GM19467 (cell line): ENCODE measurements at regions not wholly inside any gene's neighbourhood (a gene's known extent, or its start where the extent isn't known, plus 50 kb on each side); places are given as distances from the start of the nearest gene placed in this dataset.

ENCODE experiments used
- ATAC-seq: cut with Tn5 transposase; IDR thresholded peaks from one replicate; pipeline ENCODE4 v1.9.1; 2021; ENCODE audit warnings: mild to moderate bottlenecking, moderate library complexity; ENCODE audit not compliant: unreplicated experiment

GRCh38 chr2:211055438-211055837 lies 499.0 kb downstream of the CPS1 start:
- no peak for ATAC-seq

GRCh38 chr2:211061612-211062296 lies 505.4 kb downstream of the CPS1 start:
- no peak for ATAC-seq

DNA sequence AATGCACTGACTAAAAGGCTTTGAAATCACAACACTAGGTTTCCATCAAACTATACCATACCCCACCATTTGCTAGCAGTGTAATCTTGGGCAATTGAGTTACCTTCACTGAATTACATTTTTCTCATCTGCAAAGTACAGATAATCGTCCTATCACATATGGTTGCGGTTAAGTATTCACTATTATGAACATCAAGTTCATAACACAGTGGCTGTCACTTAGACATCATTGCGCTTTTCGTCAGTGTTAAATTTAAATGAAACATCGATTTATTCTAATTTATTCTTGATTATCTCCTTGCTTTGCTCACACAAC lies 505.9 kb downstream of the CPS1 start:
- no peak for ATAC-seq

DNA sequence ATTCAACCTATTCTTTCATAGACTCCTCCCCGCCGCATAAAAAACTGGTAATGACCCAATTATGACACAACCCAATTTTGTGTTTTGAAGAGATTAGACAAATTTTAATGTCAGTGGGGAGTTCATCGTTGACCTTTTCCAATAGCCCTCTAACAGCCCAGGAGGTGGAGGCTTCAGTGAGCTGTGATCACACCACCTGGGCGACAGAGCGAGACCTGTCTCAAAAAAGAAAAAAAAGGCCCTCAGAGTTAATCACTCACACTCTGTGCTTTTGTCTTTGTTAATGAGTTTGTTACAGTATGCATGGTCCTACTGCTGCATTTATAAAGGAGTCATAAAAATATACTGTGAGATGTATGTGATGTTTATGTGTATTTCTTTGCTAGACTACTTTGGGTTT lies 510.6 kb downstream of the CPS1 start:
- ATAC-seq = no peak

DNA sequence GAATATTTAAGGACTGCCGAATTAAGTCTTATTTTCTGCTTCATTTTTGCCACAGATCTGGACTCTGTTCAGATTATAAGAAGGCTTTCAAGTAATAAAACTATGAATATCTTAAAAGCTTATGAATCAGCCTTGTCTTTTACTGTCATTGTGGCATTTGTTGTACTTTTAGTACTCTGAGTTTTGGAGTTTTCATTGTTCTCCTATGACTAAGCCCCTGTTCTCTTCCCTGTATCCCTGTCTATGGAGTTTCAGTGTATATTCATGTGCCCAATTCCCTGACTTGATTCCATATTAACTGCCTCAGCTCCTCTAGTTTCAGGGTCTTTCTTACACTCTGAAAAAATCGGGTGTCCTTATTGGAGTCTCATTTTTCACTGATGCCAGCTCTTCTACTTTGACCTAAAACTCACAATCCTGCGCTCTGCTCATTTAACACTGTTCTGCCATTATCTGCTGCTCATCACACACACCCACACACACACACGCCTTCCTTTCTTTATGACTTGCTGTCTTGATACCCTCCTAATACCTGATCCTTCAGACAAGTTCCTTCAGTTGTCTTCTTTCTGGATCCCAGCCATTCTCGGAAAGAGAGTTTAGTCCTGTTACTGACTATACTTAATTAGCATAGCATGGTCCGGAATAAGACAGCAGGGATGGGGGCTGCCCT lies 511.8 kb downstream of the CPS1 start:
- no peak for ATAC-seq

DNA sequence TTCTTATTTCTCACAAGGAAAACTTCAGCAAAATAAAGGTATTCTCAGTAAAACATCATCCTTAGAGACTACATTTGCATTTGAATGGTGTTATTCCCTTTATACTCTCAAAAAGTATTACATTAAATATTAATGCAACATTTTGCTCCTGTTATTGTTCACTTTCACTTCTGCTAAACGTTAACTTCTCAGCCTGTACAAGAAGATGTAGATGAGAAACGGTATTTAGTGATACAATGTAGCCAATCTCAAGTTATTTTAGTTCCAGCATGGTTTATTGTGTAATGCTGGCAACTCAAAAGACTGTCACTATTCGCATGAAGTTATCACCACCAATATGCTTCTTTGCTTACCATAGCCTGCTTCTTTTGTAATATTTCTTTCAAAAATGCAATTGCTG lies 514.1 kb downstream of the CPS1 start:
- ATAC-seq = no peak

- ATAC-seq = no peak
These were observed 520.9 kb downstream of the CPS1 start for GRCh38 chr2:211077216-211077767.

DNA sequence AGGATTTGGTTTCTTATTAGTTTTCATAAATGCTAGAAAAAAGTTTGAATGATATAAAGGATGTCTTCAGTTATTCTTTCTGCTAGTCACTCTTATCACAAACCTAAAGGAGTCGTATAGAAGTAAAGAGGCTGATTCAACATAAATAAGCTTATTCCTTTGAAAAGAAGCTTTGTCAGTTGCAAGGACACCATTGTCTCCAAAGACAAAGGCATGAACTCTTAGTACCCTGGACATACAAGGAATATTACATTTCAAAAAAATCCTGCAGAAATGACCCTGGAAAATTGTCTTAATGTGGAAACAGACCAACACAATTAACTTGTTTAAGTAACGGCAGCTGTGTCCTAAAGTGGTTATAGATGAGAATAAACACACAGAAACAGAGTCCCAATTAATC lies 528.0 kb downstream of the CPS1 start:
- no peak for ATAC-seq

GRCh38 chr2:211085056-211085680 lies 528.8 kb downstream of the CPS1 start:
- peak; percentile 69 for ATAC-seq

DNA sequence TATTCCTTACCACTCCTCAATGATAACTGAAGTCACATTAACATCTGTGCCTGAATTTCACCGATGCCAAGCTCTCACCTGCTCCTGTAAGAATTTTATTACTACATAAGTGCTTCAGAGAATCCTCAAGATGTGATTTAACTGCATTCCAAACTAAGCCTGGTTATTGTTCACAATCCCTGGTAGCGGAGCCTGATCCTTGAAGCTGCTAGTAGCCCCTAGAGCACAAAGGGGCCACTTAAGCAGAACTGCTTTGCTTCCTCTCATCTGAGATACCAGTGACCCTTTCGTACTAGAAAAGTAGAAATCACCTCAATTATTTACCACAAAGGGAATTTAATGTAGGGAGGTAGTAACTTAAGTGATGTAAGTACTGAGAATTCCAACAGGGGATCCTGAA lies 529.6 kb downstream of the CPS1 start:
- ATAC-seq = no peak

DNA sequence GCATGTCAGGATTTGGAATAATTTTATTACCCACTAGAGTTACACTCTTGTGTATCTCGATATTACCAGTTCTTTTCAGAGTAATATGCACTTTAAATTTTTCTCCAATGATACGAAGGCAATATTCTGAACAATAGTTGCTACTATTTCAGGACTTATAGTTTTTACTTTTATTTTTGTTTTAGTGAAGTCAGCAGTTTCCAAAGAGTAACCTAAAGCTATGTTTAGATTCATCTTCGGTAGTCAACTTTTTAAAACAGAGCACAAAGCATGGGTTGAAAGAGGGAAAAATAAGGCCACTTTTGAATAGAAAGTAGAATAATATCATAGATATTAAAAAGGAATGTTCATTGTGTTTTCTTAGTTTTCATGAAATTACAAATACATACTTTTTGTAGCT lies 532.7 kb downstream of the CPS1 start:
- no peak for ATAC-seq

DNA sequence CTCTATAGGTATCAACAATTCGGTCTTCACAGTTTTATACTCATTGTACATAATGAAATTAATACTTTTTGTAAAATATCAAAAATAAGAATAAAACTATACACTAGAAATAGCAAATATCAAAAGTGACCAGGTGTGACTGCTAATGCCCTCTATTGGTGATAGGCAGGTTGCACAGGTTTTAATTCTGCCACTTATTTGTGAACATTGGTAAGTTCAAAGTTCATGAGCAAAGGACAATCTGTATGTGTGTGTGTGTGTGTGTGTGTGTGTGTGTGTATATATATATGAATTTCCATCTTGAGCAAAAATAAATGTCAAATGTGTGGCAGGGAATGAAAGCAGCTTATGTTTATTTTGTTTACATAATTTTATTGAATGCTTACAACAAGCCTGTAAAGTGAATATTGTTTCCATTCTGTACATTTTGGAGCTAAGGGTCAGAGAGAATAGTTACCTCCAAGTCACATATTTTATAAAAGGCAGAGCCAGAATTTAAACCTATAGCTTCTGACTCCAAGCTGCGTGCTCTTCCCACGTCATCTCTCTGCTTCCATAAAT lies 537.4 kb downstream of the CPS1 start:
- no peak for ATAC-seq

DNA sequence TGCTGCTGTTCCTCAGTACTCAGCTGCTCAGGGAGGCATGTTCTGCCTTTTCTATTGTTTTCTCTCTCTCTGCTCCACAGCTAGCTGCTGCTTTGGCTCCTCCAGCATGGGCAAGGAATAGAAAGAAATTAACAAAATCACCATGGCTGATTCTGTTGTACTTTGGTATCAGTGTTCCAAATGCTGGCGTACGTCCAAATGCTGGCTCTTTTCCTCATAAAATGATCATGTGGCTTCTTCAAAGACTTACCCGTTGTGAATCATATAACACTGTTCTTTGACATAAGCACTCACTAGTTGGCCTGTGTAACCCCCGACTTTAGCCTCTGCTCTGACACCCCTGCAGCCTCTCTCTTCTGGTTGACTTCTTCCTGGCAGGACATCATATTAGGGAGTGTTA lies 547.6 kb downstream of the CPS1 start:
- no peak for ATAC-seq

DNA sequence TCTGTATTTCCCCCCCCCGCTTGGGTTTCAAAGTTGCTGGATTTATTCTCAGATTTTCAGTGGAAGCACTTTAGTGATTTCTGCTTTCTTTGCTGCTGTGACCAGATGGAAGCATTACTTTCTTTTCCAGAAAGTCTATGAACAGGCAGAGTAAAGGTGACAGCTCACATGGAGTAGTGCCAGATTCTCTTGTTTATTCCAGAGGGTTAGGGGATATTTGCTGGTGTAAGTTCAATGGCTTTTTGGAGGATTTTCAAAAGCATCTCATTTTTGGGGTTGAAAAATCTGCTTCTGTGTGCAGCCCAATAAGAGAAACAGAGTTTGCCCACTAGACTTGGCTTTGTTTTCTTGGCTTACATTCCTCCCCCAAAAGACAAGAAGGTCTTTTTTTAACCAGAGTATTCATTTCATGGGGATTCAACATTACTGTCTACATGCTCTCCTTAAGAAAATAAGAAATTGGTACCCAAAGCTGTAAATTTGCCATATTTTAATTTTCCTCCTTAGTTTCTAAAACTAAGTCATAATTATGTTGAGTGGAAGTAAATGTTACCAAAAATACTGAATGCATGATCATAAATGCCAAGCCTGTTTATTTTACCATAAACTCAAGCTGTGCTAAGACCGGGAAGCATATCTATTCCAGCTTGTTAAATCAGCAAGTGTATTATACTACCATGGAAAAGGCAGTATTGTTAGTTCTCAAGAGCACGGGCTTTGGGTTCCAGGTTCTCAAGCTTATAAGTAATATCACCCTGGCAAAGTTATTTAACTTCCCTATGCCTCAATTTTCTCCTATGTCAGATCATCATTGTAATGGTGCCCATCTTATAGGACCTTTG lies 557.2 kb downstream of the CPS1 start:
- ATAC-seq = no peak

- ATAC-seq = no peak
These were observed 558.5 kb downstream of the CPS1 start for GRCh38 chr2:211114826-211115455.

DNA sequence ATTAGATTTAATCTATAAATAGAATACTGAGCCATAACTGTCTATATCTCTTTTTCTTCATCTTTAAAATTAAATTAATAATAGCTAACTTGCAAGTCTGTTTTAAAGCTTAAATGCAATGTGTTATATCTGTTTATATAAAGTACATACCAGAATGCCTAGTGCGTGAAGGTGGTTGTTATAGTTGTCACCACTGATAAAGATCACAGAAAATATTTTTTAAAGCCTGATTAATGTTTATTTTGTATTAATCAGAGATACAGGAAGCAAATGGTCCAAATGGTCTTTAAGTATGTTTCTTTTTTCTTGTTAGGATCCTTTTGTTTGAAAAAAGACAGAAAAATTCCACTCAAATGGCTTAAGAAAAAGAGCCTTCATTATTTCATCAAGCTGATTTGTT lies 560.6 kb downstream of the CPS1 start:
- ATAC-seq = no peak

DNA sequence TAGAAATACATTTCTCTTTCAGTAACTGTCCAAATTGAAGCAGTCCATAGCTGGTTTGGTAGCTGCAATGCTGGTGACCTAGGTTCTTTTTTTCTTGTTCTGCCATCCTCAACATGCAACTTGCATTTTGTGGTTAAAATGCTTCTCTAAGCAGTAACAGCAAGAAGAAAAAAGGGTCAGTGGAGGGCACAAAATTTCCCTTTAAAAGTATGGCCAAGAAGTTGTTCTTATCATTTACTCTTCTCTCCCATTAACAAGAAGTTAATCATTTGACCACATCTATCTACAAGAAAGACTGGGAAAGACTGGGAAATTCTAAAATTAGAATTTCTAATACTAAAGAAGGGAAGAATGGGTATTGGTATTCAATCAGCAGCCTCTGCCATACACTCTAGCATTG lies 569.9 kb downstream of the CPS1 start:
- ATAC-seq = no peak

DNA sequence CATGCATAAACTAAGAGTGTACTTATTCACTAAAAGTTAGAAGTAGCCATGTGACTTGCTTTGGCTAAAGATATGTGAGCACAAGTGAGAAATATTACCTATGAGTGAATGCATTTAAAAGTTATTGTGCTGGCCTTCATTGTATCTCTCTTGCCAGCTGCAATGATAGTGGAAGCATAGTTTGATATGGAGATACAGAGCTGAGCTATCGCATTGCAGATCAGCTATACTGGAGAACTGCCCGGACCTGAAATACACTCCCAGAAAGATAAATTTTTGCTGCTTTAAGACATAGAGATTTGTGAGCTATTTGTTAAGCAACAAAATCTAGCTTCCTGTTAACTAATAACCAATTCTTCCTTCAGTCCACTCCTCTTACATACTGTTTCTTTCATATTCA lies 571.1 kb downstream of the CPS1 start:
- no peak for ATAC-seq

- no peak for ATAC-seq
These were observed 571.9 kb downstream of the CPS1 start for GRCh38 chr2:211128287-211128686.

DNA sequence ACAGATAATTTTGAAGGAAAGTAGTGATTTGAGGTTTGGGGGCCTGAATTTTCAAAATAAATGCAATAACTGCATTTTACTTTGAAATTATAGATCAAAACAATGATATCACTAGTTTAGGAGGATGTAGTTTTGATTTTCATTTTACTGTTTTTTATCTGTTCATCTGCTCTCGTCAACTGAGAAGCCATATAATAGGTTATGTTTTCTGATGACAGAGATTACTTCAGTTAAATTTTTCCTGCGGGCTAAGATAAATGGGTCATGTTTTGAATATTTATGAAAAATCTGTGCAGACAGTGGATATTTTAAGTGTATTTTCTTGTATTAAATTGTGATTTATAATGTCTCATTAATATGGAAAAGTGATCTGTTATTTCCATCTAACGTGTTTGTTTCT lies 573.4 kb downstream of the CPS1 start:
- ATAC-seq = no peak

- ATAC-seq = no peak
These were observed 575.6 kb downstream of the CPS1 start for GRCh38 chr2:211132046-211132445.
